Kidney (tissue), 13 donors: ENCODE measurements at regions not wholly inside any gene's neighbourhood (a gene's known extent, or its start where the extent isn't known, plus 50 kb on each side); places are given as distances from the start of the nearest gene placed in this dataset.
A peak's percentile ranks its signal among the peaks of the same experiment; 100 is the strongest.

Experiments
- DNase-seq, 5 donors: peaks; one replicate each; pipeline ENCODE4 v3.0.0-alpha.2; 2013 to 2020
- FAIRE-seq: peaks from 2 replicates; lab custom pipeline; 2012; peaks lifted over from hg19 to GRCh38; lab: Jason Lieb, UNC
- H3K27ac ChIP-seq, 2 donors: one replicate each; pipeline ENCODE4 v1.7.0; 2013; ENCODE audit warnings: low read depth in 2 of 2, low read length in 2 of 2, inconsistent platforms in 1 of 2
- H3K27me3 ChIP-seq: one replicate; pipeline ENCODE4 v1.7.1; 2013; ENCODE audit warnings: low read length, inconsistent platforms; ENCODE audit not compliant: control insufficient read depth, insufficient read depth
- H3K36me3 ChIP-seq, 3 donors: one replicate each; pipeline versions ENCODE4 v1.7.0 to v1.7.1; 2013; ENCODE audit warnings: low read length in 3 of 3, control low read depth in 1 of 3, inconsistent platforms in 1 of 3; ENCODE audit not compliant: insufficient read depth in 3 of 3, control insufficient read depth in 2 of 3
- H3K4me1 ChIP-seq, 3 donors: one replicate each; pipeline versions ENCODE4 v1.7.0 to v1.7.1; 2013; ENCODE audit warnings: low read length in 3 of 3, inconsistent platforms in 1 of 3, low read depth in 1 of 3; ENCODE audit not compliant: control insufficient read depth in 2 of 3, insufficient read depth in 2 of 3
- H3K4me3 ChIP-seq, 3 donors: one replicate each; pipeline versions ENCODE4 v1.7.0 to v1.8.1; 2013; ENCODE audit warnings: low read length in 3 of 3, control low read depth in 1 of 3, inconsistent platforms in 1 of 3
- H3K9ac ChIP-seq, 3 donors: one replicate each; pipeline versions ENCODE4 v1.7.0 to v1.7.1; 2013; ENCODE audit warnings: low read length in 3 of 3, control low read depth in 1 of 3, inconsistent platforms in 1 of 3
- H3K9me3 ChIP-seq, 3 donors: one replicate each; pipeline versions ENCODE4 v1.7.0 to v1.7.1; 2013; ENCODE audit warnings: low read length in 3 of 3, control low read depth in 1 of 3, inconsistent platforms in 1 of 3; ENCODE audit not compliant: control insufficient read depth in 2 of 3, insufficient read depth in 1 of 3
- intact Hi-C: fragments of 100-400 bp; cut with DNase I; formaldehyde crosslinking; loops from one replicate; pipeline ENCODE4 v1.11.1; 2022
- TF ChIP-seq, protein P1 (sequence below): IDR thresholded peaks from 3 replicates; pipeline ENCODE4 v1.5.1; 2012; ENCODE audit warnings: mild to moderate bottlenecking, moderate library complexity, borderline replicate concordance; ENCODE audit not compliant: insufficient read depth; ENCODE audit errors: extremely low read depth
- donor health status: control.
- donor health status: control.
- donor health status: control.
- donor health status: control.
- donor health status: control.
- donor health status: DM: yes; HTN: yes; CAD: no.
- donor health status: Normal renal cell carcinoma (clear cell type).

GRCh38 chr15:62821384-62822131 is 221.0 kb upstream of the TPM1 start:
- FAIRE-seq = peak; percentile 76
- no peak overlapping the region for H3K4me3 ChIP-seq
- intact Hi-C loops = no loop called here
- TF ChIP-seq, protein P1, sequence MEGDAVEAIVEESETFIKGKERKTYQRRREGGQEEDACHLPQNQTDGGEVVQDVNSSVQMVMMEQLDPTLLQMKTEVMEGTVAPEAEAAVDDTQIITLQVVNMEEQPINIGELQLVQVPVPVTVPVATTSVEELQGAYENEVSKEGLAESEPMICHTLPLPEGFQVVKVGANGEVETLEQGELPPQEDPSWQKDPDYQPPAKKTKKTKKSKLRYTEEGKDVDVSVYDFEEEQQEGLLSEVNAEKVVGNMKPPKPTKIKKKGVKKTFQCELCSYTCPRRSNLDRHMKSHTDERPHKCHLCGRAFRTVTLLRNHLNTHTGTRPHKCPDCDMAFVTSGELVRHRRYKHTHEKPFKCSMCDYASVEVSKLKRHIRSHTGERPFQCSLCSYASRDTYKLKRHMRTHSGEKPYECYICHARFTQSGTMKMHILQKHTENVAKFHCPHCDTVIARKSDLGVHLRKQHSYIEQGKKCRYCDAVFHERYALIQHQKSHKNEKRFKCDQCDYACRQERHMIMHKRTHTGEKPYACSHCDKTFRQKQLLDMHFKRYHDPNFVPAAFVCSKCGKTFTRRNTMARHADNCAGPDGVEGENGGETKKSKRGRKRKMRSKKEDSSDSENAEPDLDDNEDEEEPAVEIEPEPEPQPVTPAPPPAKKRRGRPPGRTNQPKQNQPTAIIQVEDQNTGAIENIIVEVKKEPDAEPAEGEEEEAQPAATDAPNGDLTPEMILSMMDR = no peak
- no peaks in the 10 kb centered on the region for H3K9me3 ChIP-seq
- peak overlapping the region; percentile 72 to 84 for H3K27ac ChIP-seq
- H3K9ac ChIP-seq = no peak overlapping the region
- peaks cover 0 to 37% (median 14%) of the 10 kb centered on the region in 3 donors for H3K4me1 ChIP-seq
- H3K36me3 ChIP-seq = peaks cover 0 to 9% (median 5%) of the 10 kb centered on the region in 3 donors
- peak in 3 of 5 donors; percentile 31 to 86 (median 84) for DNase-seq
- H3K27me3 ChIP-seq = no peaks in the 10 kb centered on the region

GRCh38 chr15:62822228-62822627 is 220.3 kb upstream of the TPM1 start:
- FAIRE-seq (no peak), DNase-seq (no peak)
- intact Hi-C loops = no loop called here
- H3K27me3 ChIP-seq = no peaks in the 10 kb centered on the region
- H3K4me1 ChIP-seq = peaks cover 0 to 37% (median 14%) of the 10 kb centered on the region in 3 donors
- no peak overlapping the region for H3K9ac ChIP-seq
- H3K4me3 ChIP-seq = no peak overlapping the region
- peaks cover 0 to 9% (median 3%) of the 10 kb centered on the region in 3 donors for H3K36me3 ChIP-seq
- H3K9me3 ChIP-seq = no peaks in the 10 kb centered on the region
- H3K27ac ChIP-seq = peak overlapping the region; percentile 78 to 84
- TF ChIP-seq, protein P1 = no peak

DNA sequence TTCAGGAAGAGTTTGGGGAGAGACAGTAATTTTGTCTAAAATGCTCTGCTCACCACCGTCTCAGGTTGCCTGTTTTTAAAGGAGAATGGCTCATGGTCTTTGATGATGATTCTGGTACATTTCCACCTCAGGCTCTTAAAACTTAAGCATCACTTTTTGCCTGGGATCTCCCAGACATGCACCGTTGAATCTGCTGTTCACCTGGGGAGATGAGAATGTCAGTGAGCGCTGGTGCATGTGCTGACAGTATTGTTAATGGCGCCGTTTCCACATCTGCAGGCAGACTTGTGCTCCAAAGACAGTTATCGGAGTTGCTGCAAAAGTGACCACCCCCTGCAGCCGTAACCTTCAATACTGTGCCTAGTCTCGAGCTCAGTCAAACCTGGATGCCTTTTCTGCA is 219.0 kb upstream of the TPM1 start:
- DNase-seq = peak in 2 of 5 donors; percentile 39 to 47
- H3K4me1 ChIP-seq = peaks cover under 1 to 47% (median 19%) of the 10 kb centered on the region in 3 donors
- TF ChIP-seq, protein P1 = no peak
- FAIRE-seq = no peak
- no peak overlapping the region for H3K4me3 ChIP-seq
- intact Hi-C loops = no loop called here
- H3K9ac ChIP-seq = no peak overlapping the region
- peaks cover 0 to 9% (median 3%) of the 10 kb centered on the region in 3 donors for H3K36me3 ChIP-seq
- no peaks in the 10 kb centered on the region for H3K9me3 ChIP-seq
- H3K27me3 ChIP-seq = no peaks in the 10 kb centered on the region
- H3K27ac ChIP-seq = peak overlapping the region in 1 of 2 donors; percentile 37
